MM.1S (cell line): ENCODE measurements at regions not wholly inside any gene's neighbourhood (a gene's known extent, or its start where the extent isn't known, plus 50 kb on each side); places are given as distances from the start of the nearest gene placed in this dataset.

Experiments used
- DNase-seq: peaks from one replicate; pipeline ENCODE4 v3.0.0-alpha.2; 2015
- H2AFZ ChIP-seq: fragments of 300-600 bp; sonication (generic); 2 replicates; pipeline ENCODE4 v1.6.0; 2016; ENCODE audit warnings: antibody characterized with exemption, low read length
- H3F3A ChIP-seq: fragments of 300-600 bp; sonication (generic); 2 replicates; pipeline ENCODE4 v1.6.1; 2016; ENCODE audit warnings: mild to moderate bottlenecking, antibody characterized with exemption, low read length, moderate library complexity, mixed read lengths; ENCODE audit not compliant: insufficient read depth
- H3K27ac ChIP-seq: fragments of 300-600 bp; sonication (generic); 2 replicates; pipeline ENCODE4 v1.5.1; 2016; ENCODE audit warnings: mild to moderate bottlenecking, low read length
- H3K27me3 ChIP-seq: fragments of 300-600 bp; sonication (generic); replicated peaks from 2 replicates; pipeline ENCODE4 v1.6.0; 2016; ENCODE audit warnings: low read length; ENCODE audit not compliant: insufficient read depth
- H3K36me3 ChIP-seq: fragments of 300-600 bp; sonication (generic); replicated peaks from 2 replicates; pipeline ENCODE4 v1.6.1; 2016; ENCODE audit warnings: mild to moderate bottlenecking, low read length, mixed read lengths; ENCODE audit not compliant: insufficient read depth
- H3K4me1 ChIP-seq: fragments of 300-600 bp; sonication (generic); 2 replicates; pipeline ENCODE4 v1.6.1; 2016; ENCODE audit warnings: low read length, mixed read lengths
- H3K4me2 ChIP-seq: fragments of 300-600 bp; sonication (generic); 2 replicates; pipeline ENCODE4 v1.6.0; 2016; ENCODE audit warnings: low read depth, low read length
- H3K4me3 ChIP-seq: fragments of 300-600 bp; sonication (generic); 2 replicates; pipeline ENCODE4 v1.5.1; 2016; ENCODE audit warnings: low read length, mixed read lengths
- H3K79me2 ChIP-seq: fragments of 300-600 bp; sonication (generic); 2 replicates; pipeline ENCODE4 v1.6.1; 2016; ENCODE audit warnings: mixed run types, low read length, mixed read lengths
- H3K9ac ChIP-seq: fragments of 300-600 bp; sonication (generic); 2 replicates; pipeline ENCODE4 v1.6.1; 2016; ENCODE audit warnings: low read length, mixed read lengths
- H3K9me2 ChIP-seq: fragments of 300-600 bp; sonication (generic); replicated peaks from 2 replicates; pipeline ENCODE4 v1.6.1; 2016; ENCODE audit warnings: mild to moderate bottlenecking, low read length, mixed read lengths; ENCODE audit not compliant: insufficient read depth
- H3K9me3 ChIP-seq: fragments of 300-600 bp; sonication (generic); replicated peaks from 2 replicates; pipeline ENCODE4 v1.6.1; 2016; ENCODE audit warnings: mild to moderate bottlenecking, low read length, mixed read lengths; ENCODE audit not compliant: insufficient read depth
- H4K20me1 ChIP-seq: fragments of 300-600 bp; sonication (generic); 2 replicates; pipeline ENCODE4 v1.6.1; 2016; ENCODE audit warnings: mild to moderate bottlenecking, low read length, moderate library complexity, mixed read lengths; ENCODE audit not compliant: insufficient read depth
- CTCF ChIP-seq: fragments of 300-600 bp; sonication (generic); IDR thresholded peaks from 2 replicates; pipeline ENCODE4 v1.5.1; 2016; ENCODE audit warnings: antibody characterized with exemption, low read length, mixed read lengths
- EZH2 ChIP-seq: fragments of 300-600 bp; sonication (generic); optimal IDR thresholded peaks from 2 replicates; pipeline ENCODE3; 2017; ENCODE audit warnings: low read depth, mild to moderate bottlenecking, antibody characterized with exemption, low read length, mixed read lengths
- EZH2phosphoT487 ChIP-seq: fragments of 300-600 bp; sonication (generic); IDR thresholded peaks from 2 replicates; pipeline ENCODE4 v1.6.1; 2018; ENCODE audit warnings: antibody characterized with exemption, low read length

- Histone ChIP-seq H3K9me3 (no peaks in the 10 kb centered on the region), H3K36me3 (no peaks in the 10 kb centered on the region), H3F3A (no peaks in the 10 kb centered on the region), H3K27me3 (no peaks in the 10 kb centered on the region), H3K9me2 (no peaks in the 10 kb centered on the region), H3K4me3 (no peak overlapping the region), H3K27ac (no peak overlapping the region), H3K9ac (no peak overlapping the region), H3K4me1 (peaks cover 12% of the 10 kb centered on the region; the same call in 1 of the 2 replicates), H4K20me1 (no peaks in the 10 kb centered on the region), H2AFZ (no peak overlapping the region), H3K79me2 (no peaks in the 10 kb centered on the region), H3K4me2 (no peak overlapping the region)
- no peak for DNase-seq
- TF ChIP-seq EZH2phosphoT487 (no peak), CTCF (no peak), EZH2 (no peak)
These were observed 137.6 kb upstream of the WWC1 start for GRCh38 chr5:168153876-168154270.

GRCh38 chr5:168155585-168155984 is 135.9 kb upstream of the WWC1 start:
- H3K4me1 ChIP-seq = peaks cover 15% of the 10 kb centered on the region; the same call in 1 of the 2 replicates
- no peak for DNase-seq
- H3K27ac ChIP-seq = no peak overlapping the region
- H3K4me3 ChIP-seq = no peak overlapping the region
- H3K9me3 ChIP-seq = no peaks in the 10 kb centered on the region
- H2AFZ ChIP-seq = no peak overlapping the region
- no peaks in the 10 kb centered on the region for H3K36me3 ChIP-seq
- no peaks in the 10 kb centered on the region for H3K79me2 ChIP-seq
- no peak overlapping the region for H3K4me2 ChIP-seq
- no peaks in the 10 kb centered on the region for H3F3A ChIP-seq
- no peak overlapping the region for H3K9ac ChIP-seq
- H4K20me1 ChIP-seq = no peaks in the 10 kb centered on the region
- no peak for TF ChIP-seq CTCF
- TF ChIP-seq EZH2phosphoT487 = no peak
- TF ChIP-seq EZH2 = no peak
- H3K27me3 ChIP-seq = no peaks in the 10 kb centered on the region
- H3K9me2 ChIP-seq = no peaks in the 10 kb centered on the region

GRCh38 chr5:168156170-168156569 is 135.3 kb upstream of the WWC1 start:
- H3K4me1 ChIP-seq = peaks cover 15% of the 10 kb centered on the region; the same call in 1 of the 2 replicates
- no peak overlapping the region for H3K4me3 ChIP-seq
- no peak overlapping the region for H2AFZ ChIP-seq
- H3K9me3 ChIP-seq = no peaks in the 10 kb centered on the region
- no peak overlapping the region for H3K9ac ChIP-seq
- H3K4me2 ChIP-seq = no peak overlapping the region
- no peak for DNase-seq
- TF ChIP-seq EZH2 (no peak), EZH2phosphoT487 (no peak), CTCF (no peak)
- no peak overlapping the region for H3K27ac ChIP-seq
- H3K79me2 ChIP-seq = no peaks in the 10 kb centered on the region
- H3K9me2 ChIP-seq = no peaks in the 10 kb centered on the region
- H3K36me3 ChIP-seq = no peaks in the 10 kb centered on the region
- H3K27me3 ChIP-seq = no peaks in the 10 kb centered on the region
- H3F3A ChIP-seq = no peaks in the 10 kb centered on the region
- H4K20me1 ChIP-seq = no peaks in the 10 kb centered on the region
